ENCODE measurements at regions not wholly inside any gene's neighbourhood (a gene's known extent, or its start where the extent isn't known, plus 50 kb on each side); places are given as distances from the start of the nearest gene placed in this dataset.

DNA sequence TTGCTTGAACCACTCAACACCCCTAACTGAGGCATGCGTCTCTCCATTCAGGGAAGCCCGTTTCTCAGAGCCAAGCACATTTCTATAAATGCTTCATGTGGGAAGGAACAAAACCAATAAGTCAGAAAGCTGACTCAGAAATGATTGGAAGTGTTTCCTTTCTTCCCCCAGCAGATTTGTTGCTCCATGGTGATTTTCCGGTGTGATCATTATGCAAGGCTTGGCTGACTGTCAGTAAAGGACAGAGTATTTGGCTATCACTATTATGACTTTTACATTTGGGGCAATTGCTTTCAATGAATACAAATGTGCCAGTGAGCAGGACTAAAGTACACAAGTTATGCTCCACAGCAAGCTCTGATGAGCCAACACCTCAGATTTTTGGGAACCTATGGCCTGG, 53.3 kb upstream of the ZC3H11B start:
- peaks cover 0 to 5% (median 0%) of the 10 kb centered on the region in 3 donors for H3K4me1 Mint-ChIP-seq
- no peak overlapping the region for H3K27ac Mint-ChIP-seq
- H3K9me3 Mint-ChIP-seq, result no peaks in the 10 kb centered on the region
- H3K36me3 Mint-ChIP-seq, result no peaks in the 10 kb centered on the region
- H3K4me3 Mint-ChIP-seq, result no peak overlapping the region
- peaks cover 10% of the 10 kb centered on the region for H3K27me3 Mint-ChIP-seq

GRCh38 chr1:219665089-219665488, 52.2 kb upstream of the ZC3H11B start:
- H3K36me3 Mint-ChIP-seq, result no peaks in the 10 kb centered on the region
- H3K4me3 Mint-ChIP-seq, result no peak overlapping the region
- no peaks in the 10 kb centered on the region for H3K9me3 Mint-ChIP-seq
- peaks cover 13% of the 10 kb centered on the region for H3K27me3 Mint-ChIP-seq
- H3K27ac Mint-ChIP-seq, result no peak overlapping the region
- peaks cover 0 to 7% (median 4%) of the 10 kb centered on the region in 3 donors for H3K4me1 Mint-ChIP-seq

DNA sequence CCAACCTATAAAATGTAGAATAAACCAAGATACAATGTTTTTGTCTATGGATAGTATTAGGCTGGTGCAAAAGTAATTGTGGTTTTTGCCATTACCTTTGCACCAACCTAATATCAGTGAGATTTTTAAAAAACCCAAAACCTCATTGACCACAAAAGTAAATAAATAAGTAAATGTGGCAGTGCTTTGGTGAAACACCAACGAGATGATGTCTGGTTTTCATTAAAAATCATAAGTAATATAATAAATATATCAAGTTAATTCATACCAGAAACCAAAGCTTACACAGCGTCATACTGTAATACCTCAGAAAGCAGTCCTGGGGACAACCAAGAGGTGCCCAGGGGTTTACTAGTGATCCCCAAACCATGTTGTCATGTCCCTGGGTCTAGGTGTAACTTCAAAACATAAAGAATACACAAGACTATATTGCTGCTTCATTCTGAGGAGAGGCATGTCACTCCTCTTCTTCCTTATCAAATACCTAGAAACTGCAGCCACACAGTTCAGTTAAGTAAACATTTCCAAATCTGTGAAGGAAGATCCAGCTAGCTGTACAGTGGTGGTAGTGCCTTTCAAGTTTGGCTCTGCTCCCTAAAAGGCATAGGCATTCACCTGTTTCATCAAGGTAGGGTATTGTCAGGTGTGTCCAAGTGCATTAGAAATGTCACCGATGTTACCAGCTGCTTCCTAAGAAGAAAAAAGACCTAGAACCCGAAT, 51.6 kb upstream of the ZC3H11B start:
- no peaks in the 10 kb centered on the region for H3K9me3 Mint-ChIP-seq
- H3K27me3 Mint-ChIP-seq, result peaks cover 15% of the 10 kb centered on the region
- no peaks in the 10 kb centered on the region for H3K36me3 Mint-ChIP-seq
- no peak overlapping the region for H3K27ac Mint-ChIP-seq
- H3K4me3 Mint-ChIP-seq, result no peak overlapping the region
- H3K4me1 Mint-ChIP-seq, result peaks cover 0 to 7% (median 4%) of the 10 kb centered on the region in 3 donors
